ENCODE measurements at regions not wholly inside any gene's neighbourhood (a gene's known extent, or its start where the extent isn't known, plus 50 kb on each side); places are given as distances from the start of the nearest gene placed in this dataset.

DNA sequence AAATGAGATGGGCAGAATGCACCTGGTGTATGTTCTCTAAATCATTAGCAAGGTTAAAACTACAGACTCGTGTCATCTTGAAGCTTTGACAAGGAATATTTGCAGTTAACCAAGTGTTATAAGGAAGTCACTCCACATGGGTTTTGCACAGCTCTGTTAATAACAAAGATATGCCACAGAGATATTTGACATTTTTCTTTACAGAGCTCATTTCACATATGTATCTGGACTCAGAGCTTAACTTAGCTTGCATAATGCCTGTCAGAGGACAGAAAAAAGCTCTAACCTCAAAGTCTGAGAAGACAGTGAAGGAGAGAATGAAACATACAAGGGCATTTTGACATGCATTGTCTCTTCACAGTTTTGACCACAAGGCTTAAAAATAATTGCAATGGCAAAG, 105.5 kb downstream of the C11orf87 start:
- TF ChIP-seq, protein P1, sequence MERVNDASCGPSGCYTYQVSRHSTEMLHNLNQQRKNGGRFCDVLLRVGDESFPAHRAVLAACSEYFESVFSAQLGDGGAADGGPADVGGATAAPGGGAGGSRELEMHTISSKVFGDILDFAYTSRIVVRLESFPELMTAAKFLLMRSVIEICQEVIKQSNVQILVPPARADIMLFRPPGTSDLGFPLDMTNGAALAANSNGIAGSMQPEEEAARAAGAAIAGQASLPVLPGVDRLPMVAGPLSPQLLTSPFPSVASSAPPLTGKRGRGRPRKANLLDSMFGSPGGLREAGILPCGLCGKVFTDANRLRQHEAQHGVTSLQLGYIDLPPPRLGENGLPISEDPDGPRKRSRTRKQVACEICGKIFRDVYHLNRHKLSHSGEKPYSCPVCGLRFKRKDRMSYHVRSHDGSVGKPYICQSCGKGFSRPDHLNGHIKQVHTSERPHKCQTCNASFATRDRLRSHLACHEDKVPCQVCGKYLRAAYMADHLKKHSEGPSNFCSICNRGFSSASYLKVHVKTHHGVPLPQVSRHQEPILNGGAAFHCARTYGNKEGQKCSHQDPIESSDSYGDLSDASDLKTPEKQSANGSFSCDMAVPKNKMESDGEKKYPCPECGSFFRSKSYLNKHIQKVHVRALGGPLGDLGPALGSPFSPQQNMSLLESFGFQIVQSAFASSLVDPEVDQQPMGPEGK (CRISPR knock-in tag; IDR thresholded peaks at IDR 0.05; ENCODE audit: borderline replicate concordance) = no peak
- TF ChIP-seq ZFP3 (CRISPR knock-in tag; IDR thresholded peaks at IDR 0.05) (no peak), CSDC2 (CRISPR knock-in tag; IDR thresholded peaks at IDR 0.05) (no peak), GLIS3 (CRISPR knock-in tag; IDR thresholded peaks at IDR 0.05) (no peak), RARB (CRISPR knock-in tag; IDR thresholded peaks at IDR 0.05) (no peak), ESRRG (CRISPR knock-in tag; IDR thresholded peaks at IDR 0.05) (no peak), SNAI2 (CRISPR knock-in tag; IDR thresholded peaks at IDR 0.05) (no peak), ZNF8 (CRISPR knock-in tag; IDR thresholded peaks at IDR 0.05) (no peak), OSR1 (CRISPR knock-in tag; IDR thresholded peaks at IDR 0.05) (no peak)

All from SK-N-SH treated with all-trans-retinoic acid at 6 μM for 48 hours (cell line).